Ishikawa (cell line): ENCODE measurements at regions not wholly inside any gene's neighbourhood (a gene's known extent, or its start where the extent isn't known, plus 50 kb on each side); places are given as distances from the start of the nearest gene placed in this dataset.

Experiments
- CEBPB ChIP-seq: IDR thresholded peaks from 2 replicates; pipeline ENCODE4 v1.6.1; 2012
- CREB1 ChIP-seq: IDR thresholded peaks from 2 replicates; pipeline ENCODE4 v1.6.1; 2012; ENCODE audit warnings: low read depth
- EGR1 ChIP-seq: IDR thresholded peaks from 2 replicates; pipeline ENCODE4 v1.6.1; 2012
- EP300 ChIP-seq: IDR thresholded peaks from 2 replicates; pipeline ENCODE4 v1.6.1; 2012; ENCODE audit warnings: borderline replicate concordance
- FOXM1 ChIP-seq: IDR thresholded peaks from 2 replicates; pipeline ENCODE4 v1.6.1; 2012; ENCODE audit warnings: low read depth, borderline replicate concordance
- MAX ChIP-seq: IDR thresholded peaks from 2 replicates; pipeline ENCODE4 v1.6.1; 2012
- NFIC ChIP-seq: IDR thresholded peaks from 2 replicates; pipeline ENCODE4 v1.6.1; 2012
- RAD21 ChIP-seq: IDR thresholded peaks from 2 replicates; pipeline ENCODE4 v1.6.1; 2012; ENCODE audit warnings: low read depth
- TAF1 ChIP-seq: IDR thresholded peaks from 2 replicates; pipeline ENCODE4 v1.6.1; 2012; ENCODE audit warnings: low read depth, mild to moderate bottlenecking
- TCF12 ChIP-seq: IDR thresholded peaks from 2 replicates; pipeline ENCODE4 v1.6.1; 2012; ENCODE audit warnings: low read depth
- TEAD4 ChIP-seq: IDR thresholded peaks from 2 replicates; pipeline ENCODE4 v1.6.1; 2012
- YY1 ChIP-seq: IDR thresholded peaks from 2 replicates; pipeline ENCODE4 v1.6.1; 2012; ENCODE audit warnings: low read depth
- ZBTB7A ChIP-seq: IDR thresholded peaks from 2 replicates; pipeline ENCODE4 v1.6.1; 2012; ENCODE audit warnings: low read depth
- TF ChIP-seq, protein P1 (sequence below): IDR thresholded peaks from 2 replicates; pipeline ENCODE4 v1.6.1; 2012
- TF ChIP-seq, protein P2 (sequence below): IDR thresholded peaks from 2 replicates; pipeline ENCODE4 v1.6.1; 2012; ENCODE audit warnings: low read depth, mild to moderate bottlenecking

DNA sequence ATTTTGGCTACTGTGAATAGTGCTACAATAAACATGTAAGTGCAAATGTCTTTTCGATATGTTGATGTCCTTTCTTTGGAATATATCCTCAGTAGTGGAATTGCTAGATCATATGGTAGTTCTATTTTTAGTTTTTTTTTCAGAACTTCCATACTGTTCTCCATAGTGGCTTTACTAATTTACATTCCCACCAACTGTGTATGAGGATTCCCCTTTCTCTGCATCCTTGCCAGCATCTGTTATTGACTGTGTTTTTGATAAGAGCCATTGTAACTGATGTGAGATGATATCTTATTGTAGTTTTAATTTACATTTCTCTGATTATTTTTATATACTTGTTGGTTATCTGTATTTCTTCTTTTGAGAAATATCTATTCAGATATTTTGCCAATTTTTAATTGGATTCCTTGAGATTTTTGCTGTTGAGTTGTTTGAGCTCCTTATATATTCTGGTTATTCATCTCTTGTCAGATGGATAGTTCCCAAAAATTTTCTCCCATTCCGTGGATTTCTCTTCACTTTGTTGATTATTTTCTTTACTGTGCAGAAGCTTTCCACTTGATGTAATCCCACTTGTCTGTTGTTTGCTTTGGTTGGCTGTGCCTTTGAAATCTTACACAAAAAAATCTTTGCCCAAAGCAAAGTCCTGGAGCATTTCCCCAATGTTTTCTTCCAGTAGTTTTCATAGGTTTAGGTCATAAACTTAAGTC is 532.3 kb downstream of the PID1 start:
- no peak for TF ChIP-seq TCF12
- TF ChIP-seq EP300 = no peak
- TF ChIP-seq MAX = no peak
- TF ChIP-seq, protein P1, sequence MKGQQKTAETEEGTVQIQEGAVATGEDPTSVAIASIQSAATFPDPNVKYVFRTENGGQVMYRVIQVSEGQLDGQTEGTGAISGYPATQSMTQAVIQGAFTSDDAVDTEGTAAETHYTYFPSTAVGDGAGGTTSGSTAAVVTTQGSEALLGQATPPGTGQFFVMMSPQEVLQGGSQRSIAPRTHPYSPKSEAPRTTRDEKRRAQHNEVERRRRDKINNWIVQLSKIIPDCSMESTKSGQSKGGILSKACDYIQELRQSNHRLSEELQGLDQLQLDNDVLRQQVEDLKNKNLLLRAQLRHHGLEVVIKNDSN = no peak
- TF ChIP-seq CREB1 = no peak
- no peak for TF ChIP-seq RAD21
- TF ChIP-seq, protein P2, sequence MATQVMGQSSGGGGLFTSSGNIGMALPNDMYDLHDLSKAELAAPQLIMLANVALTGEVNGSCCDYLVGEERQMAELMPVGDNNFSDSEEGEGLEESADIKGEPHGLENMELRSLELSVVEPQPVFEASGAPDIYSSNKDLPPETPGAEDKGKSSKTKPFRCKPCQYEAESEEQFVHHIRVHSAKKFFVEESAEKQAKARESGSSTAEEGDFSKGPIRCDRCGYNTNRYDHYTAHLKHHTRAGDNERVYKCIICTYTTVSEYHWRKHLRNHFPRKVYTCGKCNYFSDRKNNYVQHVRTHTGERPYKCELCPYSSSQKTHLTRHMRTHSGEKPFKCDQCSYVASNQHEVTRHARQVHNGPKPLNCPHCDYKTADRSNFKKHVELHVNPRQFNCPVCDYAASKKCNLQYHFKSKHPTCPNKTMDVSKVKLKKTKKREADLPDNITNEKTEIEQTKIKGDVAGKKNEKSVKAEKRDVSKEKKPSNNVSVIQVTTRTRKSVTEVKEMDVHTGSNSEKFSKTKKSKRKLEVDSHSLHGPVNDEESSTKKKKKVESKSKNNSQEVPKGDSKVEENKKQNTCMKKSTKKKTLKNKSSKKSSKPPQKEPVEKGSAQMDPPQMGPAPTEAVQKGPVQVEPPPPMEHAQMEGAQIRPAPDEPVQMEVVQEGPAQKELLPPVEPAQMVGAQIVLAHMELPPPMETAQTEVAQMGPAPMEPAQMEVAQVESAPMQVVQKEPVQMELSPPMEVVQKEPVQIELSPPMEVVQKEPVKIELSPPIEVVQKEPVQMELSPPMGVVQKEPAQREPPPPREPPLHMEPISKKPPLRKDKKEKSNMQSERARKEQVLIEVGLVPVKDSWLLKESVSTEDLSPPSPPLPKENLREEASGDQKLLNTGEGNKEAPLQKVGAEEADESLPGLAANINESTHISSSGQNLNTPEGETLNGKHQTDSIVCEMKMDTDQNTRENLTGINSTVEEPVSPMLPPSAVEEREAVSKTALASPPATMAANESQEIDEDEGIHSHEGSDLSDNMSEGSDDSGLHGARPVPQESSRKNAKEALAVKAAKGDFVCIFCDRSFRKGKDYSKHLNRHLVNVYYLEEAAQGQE = no peak
- TF ChIP-seq TEAD4 = no peak
- no peak for TF ChIP-seq NFIC
- TF ChIP-seq ZBTB7A = no peak
- TF ChIP-seq CEBPB = no peak
- TF ChIP-seq EGR1 = no peak
- TF ChIP-seq YY1 = no peak
- no peak for TF ChIP-seq TAF1
- no peak for TF ChIP-seq FOXM1

- TF ChIP-seq TEAD4 = no peak
- TF ChIP-seq FOXM1 = no peak
- TF ChIP-seq ZBTB7A = no peak
- TF ChIP-seq, protein P1 = no peak
- TF ChIP-seq, protein P2 = no peak
- no peak for TF ChIP-seq EGR1
- no peak for TF ChIP-seq YY1
- TF ChIP-seq CREB1 = no peak
- TF ChIP-seq NFIC = no peak
- no peak for TF ChIP-seq TCF12
- no peak for TF ChIP-seq EP300
- no peak for TF ChIP-seq RAD21
Measured at GRCh38 chr2:228735697-228736096, 535.4 kb downstream of the PID1 start.

DNA sequence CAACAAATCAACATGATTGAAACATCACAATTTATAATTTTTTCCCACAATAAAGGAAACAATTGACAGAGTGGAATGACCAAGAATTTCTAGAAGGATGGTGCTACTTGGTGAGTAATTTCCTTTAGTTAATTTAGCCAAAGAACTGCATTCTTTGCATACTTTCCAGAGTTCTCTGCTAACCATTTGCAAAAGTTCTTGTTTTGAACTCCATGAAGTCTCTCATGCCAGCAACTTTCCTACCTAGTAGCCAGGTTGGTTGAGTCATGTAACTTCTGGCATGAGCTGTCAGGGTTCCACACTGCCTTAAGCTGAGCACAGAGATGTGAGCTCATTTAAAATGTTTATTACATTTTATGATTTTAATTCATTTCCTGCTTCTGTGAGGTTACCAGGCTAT is 539.6 kb downstream of the PID1 start:
- TF ChIP-seq TEAD4 = no peak
- no peak for TF ChIP-seq RAD21
- no peak for TF ChIP-seq NFIC
- TF ChIP-seq EGR1 = no peak
- no peak for TF ChIP-seq YY1
- TF ChIP-seq, protein P1 = no peak
- TF ChIP-seq TAF1 = no peak
- TF ChIP-seq, protein P2 = no peak
- no peak for TF ChIP-seq ZBTB7A
- no peak for TF ChIP-seq FOXM1
- no peak for TF ChIP-seq EP300
- no peak for TF ChIP-seq CREB1

DNA sequence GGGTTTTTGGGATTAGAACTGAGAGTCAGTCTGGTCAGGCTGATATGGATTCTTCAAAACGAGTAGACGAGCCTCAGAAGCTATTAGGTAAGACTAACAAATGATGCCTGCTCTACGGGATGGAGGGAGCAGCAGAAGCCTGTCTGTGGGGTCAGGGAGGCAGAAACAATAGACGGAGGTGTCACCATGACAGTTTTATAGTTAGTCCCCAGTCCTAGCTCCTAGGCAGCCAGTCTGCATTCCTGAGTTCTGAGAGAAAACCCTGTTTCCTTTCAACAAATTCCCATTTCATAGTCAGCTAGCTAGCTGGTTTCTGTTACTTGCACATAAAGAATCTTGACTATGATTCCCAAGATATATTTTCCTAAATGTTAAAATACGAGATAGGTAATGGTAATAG is 542.1 kb downstream of the PID1 start:
- TF ChIP-seq EGR1 (no peak), MAX (no peak), EP300 (no peak), TEAD4 (no peak), TCF12 (no peak), YY1 (no peak), CREB1 (no peak), NFIC (no peak), FOXM1 (no peak)
- TF ChIP-seq, protein P1 = no peak
- TF ChIP-seq, protein P2 = no peak
